ENCODE measurements at regions not wholly inside any gene's neighbourhood (a gene's known extent, or its start where the extent isn't known, plus 50 kb on each side); places are given as distances from the start of the nearest gene placed in this dataset.

DNA sequence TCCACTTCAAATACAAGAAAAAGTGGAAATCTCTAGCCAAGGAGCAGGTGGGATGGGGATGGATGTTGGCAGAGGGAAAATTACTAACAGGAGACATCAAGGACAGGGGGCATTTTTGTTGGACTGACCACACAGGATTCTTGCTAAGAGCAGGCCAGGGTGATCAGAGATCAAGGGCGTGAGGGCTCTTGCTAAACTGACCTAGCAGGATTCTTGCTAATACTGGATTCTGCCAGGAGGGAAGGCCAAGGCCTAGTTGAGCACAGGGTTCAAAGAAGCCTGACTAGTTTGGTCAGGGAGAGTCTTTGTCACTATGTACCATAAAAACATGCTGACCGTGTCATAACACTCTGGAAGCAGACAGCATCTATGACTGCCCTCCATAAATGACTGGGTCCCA is 442.7 kb downstream of the PID1 start:
- H3K27me3 ChIP-seq (ENCODE audit: control insufficient read depth, insufficient read depth, low read length), result no peaks in the 10 kb centered on the region
- intact Hi-C loops (cut with micrococcal nuclease; ENCODE audit: unreplicated experiment), result no loop called here
- ChIA-PET CTCF (no interaction called here), POLR2A (no interaction called here)
- no peaks in the 10 kb centered on the region for H3K4me1 ChIP-seq (ENCODE audit: control insufficient read depth, insufficient read depth, low read length)
- DNase-seq (ENCODE audit: low read depth, low spot score) (no peak), ATAC-seq (no peak)
- no peaks in the 10 kb centered on the region for H3K36me3 ChIP-seq (ENCODE audit: control insufficient read depth, insufficient read depth, low read length)
- in situ Hi-C loops (cut with HindIII; ENCODE audit: low pct_unique_long_range_greater_than_20kb, low sequenced_read_pairs), result no loop called here
- no TSS peak for BruUV-seq (replicated peaks)
- no peaks in the 10 kb centered on the region for H3K9me3 ChIP-seq (ENCODE audit: control insufficient read depth, insufficient read depth, low read depth, low read length)
- no peak overlapping the region for H3K27ac ChIP-seq (ENCODE audit: low read length)
- H3K4me3 ChIP-seq (ENCODE audit: low read depth in 2 of 2, low read length in 2 of 2), result no peak overlapping the region
- no peak for TF ChIP-seq REST (IDR thresholded peaks at IDR 0.05; ENCODE audit: insufficient read depth in 1 of 2, low read depth in 2 of 2, low read length in 1 of 2)
- TF ChIP-seq, protein P1, sequence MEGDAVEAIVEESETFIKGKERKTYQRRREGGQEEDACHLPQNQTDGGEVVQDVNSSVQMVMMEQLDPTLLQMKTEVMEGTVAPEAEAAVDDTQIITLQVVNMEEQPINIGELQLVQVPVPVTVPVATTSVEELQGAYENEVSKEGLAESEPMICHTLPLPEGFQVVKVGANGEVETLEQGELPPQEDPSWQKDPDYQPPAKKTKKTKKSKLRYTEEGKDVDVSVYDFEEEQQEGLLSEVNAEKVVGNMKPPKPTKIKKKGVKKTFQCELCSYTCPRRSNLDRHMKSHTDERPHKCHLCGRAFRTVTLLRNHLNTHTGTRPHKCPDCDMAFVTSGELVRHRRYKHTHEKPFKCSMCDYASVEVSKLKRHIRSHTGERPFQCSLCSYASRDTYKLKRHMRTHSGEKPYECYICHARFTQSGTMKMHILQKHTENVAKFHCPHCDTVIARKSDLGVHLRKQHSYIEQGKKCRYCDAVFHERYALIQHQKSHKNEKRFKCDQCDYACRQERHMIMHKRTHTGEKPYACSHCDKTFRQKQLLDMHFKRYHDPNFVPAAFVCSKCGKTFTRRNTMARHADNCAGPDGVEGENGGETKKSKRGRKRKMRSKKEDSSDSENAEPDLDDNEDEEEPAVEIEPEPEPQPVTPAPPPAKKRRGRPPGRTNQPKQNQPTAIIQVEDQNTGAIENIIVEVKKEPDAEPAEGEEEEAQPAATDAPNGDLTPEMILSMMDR (IDR thresholded peaks at IDR 0.05), result no peak
- no peak for TF ChIP-seq TCF7L2 (IDR thresholded peaks at IDR 0.05; ENCODE audit: low read depth, low read length)
- no peak for TF ChIP-seq SIN3A (IDR thresholded peaks at IDR 0.05; ENCODE audit: borderline replicate concordance, insufficient read depth, low read depth, low read length)
- TF ChIP-seq POLR2AphosphoS5 (IDR thresholded peaks at IDR 0.05; ENCODE audit: low read depth, low read length), result no peak

- CTCF ChIA-PET, result no interaction called here
- H3K9me3 ChIP-seq (ENCODE audit: control insufficient read depth, insufficient read depth, low read depth, low read length), result no peaks in the 10 kb centered on the region
- no peaks in the 10 kb centered on the region for H3K36me3 ChIP-seq (ENCODE audit: control insufficient read depth, insufficient read depth, low read length)
- intact Hi-C loops (cut with micrococcal nuclease; ENCODE audit: unreplicated experiment), result no loop called here
- H3K27me3 ChIP-seq (ENCODE audit: control insufficient read depth, insufficient read depth, low read length), result no peaks in the 10 kb centered on the region
- in situ Hi-C loops (cut with HindIII; ENCODE audit: low pct_unique_long_range_greater_than_20kb, low sequenced_read_pairs), result no loop called here
- no peaks in the 10 kb centered on the region for H3K4me1 ChIP-seq (ENCODE audit: control insufficient read depth, insufficient read depth, low read length)
- no peak overlapping the region for H3K4me3 ChIP-seq (ENCODE audit: low read depth in 2 of 2, low read length in 2 of 2)
- ATAC-seq, result no peak
- POLR2A ChIA-PET, result no interaction called here
- TF ChIP-seq TCF7L2 (IDR thresholded peaks at IDR 0.05; ENCODE audit: low read depth, low read length) (no peak), REST (IDR thresholded peaks at IDR 0.05; ENCODE audit: insufficient read depth in 1 of 2, low read depth in 2 of 2, low read length in 1 of 2) (no peak), POLR2AphosphoS5 (IDR thresholded peaks at IDR 0.05; ENCODE audit: low read depth, low read length) (no peak), SIN3A (IDR thresholded peaks at IDR 0.05; ENCODE audit: borderline replicate concordance, insufficient read depth, low read depth, low read length) (no peak)
- TF ChIP-seq, protein P1 (IDR thresholded peaks at IDR 0.05), result no peak
- no peak overlapping the region for H3K27ac ChIP-seq (ENCODE audit: low read length)
- DNase-seq (ENCODE audit: low read depth, low spot score), result no peak
- BruUV-seq (replicated peaks), result no TSS peak
These were observed 443.9 kb downstream of the PID1 start for GRCh38 chr2:228827056-228827700.

Measured in Panc1 (cell line).